ENCODE measurements at regions not wholly inside any gene's neighbourhood (a gene's known extent, or its start where the extent isn't known, plus 50 kb on each side); places are given as distances from the start of the nearest gene placed in this dataset.

DNA sequence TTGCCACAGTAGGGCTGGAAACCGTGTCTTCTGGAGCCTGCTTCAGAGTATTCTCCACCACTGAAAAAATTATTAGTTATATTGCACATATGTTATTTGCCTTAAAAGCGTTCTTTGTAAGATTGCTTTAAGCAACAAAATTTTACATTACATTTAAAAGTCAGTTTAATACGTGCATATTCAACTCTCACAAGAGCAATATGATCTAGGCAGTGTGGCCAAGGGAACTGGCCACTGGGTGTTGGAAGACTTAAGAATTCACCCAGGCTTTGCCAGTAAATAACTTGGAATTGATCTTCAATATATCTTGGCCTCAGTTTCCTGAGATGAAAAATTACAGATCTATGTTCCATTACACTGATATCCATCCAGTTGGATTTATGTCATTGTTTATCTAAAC lies 694.4 kb downstream of the EFNA5 start:
- no peak for DNase-seq

DNA sequence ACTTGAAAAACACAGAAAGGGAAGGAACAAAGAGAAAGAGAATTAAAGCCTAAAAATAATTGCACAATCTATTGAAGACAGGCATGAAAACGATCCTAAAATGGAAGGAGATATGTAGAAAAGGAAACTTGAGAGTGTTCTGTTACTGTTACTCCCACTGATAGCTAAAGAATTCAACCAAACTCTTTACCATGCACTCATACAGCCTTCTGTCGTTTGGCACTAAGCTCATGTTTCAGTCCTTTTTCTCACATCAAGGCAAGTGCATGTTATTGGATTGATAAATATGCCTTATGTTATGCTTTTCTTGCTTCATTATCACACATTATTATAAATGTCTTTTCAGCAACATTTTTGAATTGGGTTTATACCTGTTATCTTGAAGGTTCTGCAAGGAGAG lies 696.5 kb downstream of the EFNA5 start:
- no peak for DNase-seq

DNA sequence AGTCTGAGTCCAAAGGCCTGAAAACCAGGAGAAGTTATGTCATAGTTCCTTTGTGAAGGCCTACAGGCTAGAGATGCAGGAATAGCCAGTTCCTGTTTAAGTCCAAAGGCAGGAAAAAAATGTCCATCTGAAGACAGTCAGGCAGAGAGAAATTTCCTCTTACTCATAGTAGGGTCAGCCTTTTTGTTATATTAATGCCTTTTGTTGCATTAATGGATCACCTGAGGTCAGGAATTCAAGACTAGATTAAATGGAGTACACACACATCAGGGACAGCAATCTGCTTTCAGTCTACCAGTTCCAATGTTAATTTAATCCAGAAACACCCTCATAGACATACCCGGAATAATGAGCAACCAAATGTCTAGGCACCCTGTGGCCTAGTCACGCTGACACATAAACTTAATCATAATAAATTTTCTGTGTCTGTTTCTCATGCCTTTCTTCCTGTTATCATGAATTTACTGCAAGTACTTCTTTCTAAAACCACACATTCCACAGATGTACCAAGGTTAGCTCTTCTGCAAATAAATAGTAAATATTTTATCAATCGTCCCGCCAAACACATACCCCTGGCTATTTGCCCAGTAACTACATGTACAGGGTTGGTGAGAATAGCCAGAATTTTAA lies 703.9 kb downstream of the EFNA5 start:
- DNase-seq = no peak

DNA sequence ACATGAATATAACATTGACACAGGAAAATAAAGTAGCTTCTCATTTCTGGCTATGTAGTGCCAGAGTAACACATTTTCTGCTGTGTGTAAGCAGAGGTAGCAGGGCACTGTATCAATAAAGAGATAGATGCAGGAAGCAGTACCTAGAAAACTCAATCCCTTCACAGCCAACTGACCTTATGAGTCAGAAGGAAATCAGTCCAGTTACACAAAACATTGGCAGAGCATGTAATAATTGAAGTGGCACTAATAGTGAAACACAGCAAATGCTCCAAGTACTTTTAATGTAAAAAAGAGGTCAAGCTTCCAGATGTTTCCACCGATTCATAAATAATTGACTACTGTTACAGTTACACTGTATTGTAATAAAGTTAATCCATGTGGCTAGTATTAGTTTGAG lies 706.6 kb downstream of the EFNA5 start:
- no peak for DNase-seq

DNA sequence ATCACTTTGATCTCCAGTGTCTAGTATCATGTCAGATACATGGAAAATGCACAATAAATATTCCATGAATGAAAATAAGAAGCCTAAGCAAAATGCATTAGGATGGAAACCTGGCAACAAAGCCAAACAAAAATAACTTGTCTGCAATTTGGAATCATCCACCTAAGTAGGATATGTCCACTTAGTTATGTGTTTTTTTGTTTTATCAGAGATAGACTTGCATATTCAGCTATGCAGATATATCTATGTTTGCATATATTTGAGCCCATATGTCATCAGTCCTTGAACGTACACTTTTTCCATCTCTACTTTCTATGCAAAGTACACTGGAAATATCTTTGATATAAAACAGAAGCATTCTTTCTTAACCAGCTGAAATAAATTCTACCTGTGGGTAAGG lies 707.1 kb downstream of the EFNA5 start:
- DNase-seq = no peak

DNA sequence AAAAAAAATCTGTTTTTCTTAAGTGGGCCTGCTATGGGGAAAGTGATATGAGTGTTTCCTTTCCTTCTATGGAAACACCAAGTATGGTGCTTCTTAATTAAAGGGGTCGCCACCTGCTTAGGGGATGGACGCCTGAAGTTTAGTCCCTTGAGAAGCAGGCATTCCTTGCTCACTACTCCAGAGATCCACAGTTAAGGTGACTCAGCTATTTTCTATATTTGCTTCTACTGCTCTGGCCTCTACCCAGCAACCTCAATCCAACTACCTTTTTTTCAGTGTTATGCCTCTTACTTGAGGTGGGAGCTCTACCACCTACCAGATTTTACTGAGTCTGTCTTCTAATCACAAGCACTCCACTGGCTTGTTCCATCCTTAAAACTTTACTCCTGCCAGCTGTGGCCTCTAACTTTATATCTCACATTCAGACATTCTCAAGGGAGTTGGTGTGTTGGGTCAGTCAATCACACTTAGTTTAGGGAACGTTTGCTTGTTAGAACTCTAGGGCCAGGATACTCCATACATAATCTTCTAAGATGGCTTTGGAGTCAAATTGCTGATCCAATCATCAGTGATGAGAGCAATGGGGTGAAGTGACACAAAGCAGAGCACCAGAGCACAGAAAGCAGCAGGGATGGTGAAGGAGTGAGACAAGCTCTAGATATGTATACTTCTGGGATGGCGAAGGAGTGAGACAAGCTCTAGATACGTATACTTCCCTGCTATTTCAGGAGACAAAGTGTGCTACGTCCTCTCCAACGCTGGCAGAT lies 708.1 kb downstream of the EFNA5 start:
- DNase-seq = no peak

DNA sequence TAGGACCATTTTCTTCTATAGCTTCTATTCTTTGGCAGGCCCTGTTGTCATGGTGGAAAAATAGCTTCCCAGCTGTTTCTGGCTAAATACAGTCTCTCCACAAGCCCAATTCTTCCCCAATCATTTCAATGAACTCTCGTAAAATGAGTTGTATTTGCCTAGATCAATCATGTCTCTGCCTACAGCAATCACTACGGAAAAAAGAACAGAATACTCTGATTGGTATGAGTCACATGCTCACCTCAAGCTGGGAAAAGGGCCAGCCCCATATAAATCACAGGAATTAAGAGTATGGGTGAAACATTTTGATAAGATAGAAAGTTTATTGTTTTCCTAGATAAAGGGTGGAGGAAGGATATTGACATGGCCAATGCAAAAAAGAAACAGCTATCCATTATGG lies 711.4 kb downstream of the EFNA5 start:
- DNase-seq = no peak

DNA sequence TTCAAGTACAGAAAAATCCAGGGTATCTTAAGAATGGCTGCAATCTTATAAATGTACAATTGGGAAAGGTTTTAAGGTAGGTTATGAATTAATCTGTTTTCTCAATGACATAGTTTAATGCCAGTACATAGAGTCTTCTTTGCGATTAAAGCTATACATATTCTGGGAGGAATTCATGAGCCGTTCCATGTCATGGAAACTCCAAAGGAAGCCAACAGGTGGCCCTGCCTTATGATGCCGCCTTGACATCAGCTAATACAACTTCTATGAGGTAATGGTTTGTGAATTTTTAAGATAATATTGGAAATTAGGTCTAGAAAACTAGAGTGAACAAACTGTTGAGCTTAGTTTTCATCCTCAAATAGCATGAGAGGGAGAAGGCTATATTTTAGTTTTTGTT lies 713.4 kb downstream of the EFNA5 start:
- no peak for DNase-seq

DNA sequence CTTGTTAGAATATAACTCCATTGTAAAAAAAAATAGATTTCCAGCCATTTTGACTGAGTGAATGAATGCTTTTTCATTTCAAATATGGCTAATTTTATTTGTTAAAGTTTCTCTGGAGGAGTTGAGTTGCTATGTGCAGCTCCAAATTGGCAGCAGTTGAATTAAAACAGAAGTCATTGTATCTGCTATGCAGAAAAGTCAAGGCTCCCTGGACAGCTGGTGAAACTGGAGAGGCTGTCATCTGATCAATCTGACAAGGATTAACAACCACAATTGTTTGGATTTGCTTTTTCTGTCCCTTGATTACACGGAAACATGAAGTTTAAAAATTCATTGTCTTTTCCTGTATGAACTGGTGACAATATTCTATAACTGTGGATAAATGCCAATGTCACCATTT lies 713.9 kb downstream of the EFNA5 start:
- no peak for DNase-seq

DNA sequence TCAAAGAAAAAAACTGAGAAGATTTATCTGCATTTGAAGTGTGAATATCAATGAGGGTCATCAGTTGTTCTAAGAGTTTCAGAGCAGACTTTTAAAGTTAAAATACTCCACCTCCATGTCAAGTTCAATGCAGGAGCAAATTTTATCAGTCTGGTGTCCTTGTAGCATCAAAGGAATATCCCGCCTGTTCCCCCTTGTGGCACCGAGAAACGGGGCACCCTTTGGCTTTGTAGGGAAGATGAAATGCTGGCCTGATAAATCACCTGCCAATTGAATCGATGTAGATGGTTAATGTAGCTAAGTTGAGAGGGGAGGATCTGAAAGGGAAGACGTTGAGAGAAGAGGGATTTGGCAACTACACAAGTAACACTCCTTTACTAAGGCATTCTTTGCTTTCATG lies 714.5 kb downstream of the EFNA5 start:
- no peak for DNase-seq

DNA sequence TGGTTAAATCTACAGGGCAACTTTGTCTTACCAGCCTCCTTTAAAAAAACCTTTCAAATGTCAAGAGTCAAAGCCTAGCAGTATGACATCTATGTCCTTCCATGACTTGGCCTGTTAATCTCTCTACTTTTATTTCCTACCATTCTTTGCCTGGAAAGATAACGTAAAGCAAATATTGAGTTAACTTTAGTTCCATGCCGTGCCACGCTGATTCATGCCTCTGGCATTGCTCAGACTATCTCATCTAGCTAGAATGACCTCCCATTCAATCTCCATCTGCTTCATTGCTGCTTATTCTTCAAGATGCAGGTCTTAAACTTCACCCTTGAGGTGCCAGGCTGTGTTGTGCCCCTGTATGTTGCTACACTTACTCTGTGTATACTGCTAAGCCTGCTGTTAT lies 729.8 kb downstream of the EFNA5 start:
- no peak for DNase-seq

DNA sequence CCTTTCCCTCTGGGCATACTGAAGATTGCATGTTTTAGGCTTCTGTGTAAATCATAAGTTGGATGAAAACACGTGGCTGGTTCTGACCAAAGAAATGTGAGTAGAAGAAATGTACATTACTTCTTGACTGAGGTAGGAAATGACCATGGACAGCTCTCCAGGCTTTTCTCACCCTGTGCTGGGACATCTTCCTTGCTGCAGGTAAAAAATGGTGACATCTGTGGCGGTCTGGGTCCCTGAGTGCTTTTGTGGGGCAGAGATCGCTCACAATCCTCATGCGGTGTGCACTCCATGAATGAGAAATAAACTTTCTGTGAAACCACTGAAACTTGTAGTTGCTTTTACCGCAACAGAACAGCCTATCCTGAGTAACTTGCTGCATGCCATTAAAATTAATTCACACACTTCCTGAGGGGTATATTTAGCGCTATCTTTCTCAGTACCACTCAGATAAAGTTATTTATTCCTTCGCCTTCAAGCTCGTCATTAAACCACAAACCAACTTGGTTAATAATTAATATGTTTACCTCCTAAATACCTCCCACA lies 730.4 kb downstream of the EFNA5 start:
- DNase-seq = no peak

DNA sequence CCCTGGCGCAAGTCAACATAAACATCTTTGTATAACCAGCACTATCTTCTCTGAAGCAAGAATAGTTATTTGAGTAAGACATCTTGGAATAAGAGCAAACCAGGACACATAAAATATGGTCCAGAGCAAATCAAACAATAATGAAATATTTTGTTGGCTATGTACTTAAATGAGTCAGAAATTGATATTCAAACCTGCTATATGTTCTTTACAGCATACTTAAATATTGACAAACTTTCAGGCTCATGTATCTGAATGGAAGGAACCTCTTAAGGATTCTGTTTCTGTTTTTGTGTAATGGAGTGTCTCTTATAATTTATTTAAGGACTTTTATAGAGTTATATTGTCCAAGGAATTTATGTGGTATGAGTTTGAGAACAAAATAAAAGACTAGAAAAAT lies 747.3 kb downstream of the EFNA5 start:
- DNase-seq = no peak

DNA sequence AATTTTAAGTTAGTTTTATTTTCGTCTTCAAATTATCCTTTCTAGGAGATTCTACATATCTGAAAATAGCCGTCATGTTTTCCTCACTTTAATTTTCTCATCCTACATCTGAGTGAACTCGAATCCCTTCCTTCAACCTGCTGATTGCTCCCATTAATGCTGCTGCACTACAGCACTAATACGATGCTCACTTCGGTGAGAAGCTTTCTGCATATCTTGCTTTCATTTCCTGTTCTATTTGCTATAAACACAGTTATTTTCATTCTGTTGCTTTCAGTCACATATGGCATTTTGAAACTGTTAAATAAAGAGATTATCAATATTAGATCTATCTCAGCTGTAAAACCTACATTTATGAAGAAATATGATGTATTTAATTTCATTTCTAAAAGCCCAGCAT lies 749.2 kb downstream of the EFNA5 start:
- no peak for DNase-seq

DNA sequence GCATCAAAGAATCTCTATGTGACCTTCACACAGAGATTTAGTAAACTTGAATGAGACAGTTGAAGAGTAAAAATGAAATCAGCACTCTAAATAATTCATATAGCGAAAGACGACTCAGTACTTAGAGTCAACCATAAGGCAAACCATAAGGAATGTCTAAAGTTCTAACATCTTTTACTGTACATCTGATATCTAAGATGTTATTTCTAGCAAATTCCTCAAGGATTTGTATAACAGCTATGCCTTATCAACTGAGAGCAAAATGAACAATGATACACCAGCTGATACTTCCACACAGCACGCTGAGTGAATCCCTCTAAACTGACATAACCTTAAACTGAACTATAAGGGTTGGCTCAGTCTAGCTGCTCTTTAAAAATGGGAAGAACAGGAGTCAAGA lies 760.3 kb downstream of the EFNA5 start:
- DNase-seq = no peak

DNA sequence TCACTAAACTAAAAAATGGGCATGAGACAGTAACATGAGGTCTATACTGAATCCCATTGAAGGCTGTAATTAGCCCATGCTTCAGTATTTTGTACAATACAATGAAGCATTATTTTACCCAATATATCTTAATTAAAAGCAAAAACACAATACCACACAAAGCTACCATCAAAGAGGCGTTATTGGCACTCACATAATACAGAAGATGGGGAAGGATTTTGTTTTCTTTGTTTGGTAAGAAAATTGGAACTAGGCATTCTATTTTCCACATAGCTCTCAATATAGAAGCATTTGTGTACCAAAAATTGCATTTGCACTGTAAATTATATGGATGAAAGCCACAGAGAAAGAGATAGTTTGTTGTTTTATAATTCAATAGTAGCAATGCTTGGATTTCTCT lies 761.0 kb downstream of the EFNA5 start:
- DNase-seq = no peak

DNA sequence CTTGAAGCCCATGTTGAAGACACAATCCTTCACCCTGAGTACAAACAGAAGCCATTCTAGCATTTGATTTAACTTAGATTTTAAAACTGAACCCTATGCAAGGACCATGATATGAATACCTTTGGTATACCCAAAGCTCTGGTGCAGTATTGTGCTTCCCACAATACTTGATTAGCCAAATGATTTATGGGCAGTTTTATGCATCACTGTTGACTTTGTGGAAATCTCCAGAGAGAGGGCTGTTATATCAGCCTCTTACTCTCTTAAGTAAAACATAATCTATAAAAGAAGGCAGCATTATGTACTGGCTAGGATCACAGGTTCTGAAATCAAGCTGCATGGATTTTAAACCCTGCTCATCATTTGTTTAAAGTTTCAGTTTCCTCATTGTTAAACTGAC lies 762.8 kb downstream of the EFNA5 start:
- no peak for DNase-seq

DNA sequence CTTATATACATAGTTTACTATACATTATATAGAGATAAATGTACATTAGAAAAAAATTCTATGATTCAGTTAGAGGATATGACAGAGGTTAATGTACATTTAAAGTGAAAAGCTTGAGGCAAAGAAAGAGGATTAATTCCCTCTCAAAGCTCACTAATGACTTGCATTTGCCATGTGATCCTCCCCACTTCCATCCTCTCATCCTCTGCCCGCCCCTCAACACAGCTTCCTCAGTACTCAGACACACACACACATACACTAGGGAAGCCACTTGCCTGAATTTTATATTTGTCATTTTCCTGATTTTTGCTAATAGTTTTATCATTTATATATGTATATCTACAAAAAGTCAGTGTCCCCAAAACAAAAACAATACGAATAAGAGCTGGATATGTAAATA lies 764.5 kb downstream of the EFNA5 start:
- DNase-seq = no peak

DNA sequence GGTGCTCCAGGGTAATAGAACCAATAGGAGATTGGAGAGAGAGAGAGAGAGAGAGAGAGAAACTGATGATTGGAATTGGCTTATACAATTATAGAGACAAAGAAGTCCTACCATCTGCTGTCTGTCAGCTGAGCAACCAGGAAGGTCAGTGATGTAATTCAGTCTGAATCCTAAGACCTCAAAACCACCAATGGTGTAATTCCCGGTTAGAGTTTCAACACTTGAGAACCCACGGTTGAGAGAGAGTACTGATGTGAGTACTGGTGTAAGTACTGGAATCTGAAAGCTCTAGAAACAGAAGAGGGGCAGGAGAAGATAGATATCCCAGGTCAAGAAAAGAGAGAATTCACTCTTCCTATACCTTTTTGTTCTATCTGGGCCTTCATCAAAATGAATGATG lies 775.8 kb downstream of the EFNA5 start:
- DNase-seq = no peak

DNA sequence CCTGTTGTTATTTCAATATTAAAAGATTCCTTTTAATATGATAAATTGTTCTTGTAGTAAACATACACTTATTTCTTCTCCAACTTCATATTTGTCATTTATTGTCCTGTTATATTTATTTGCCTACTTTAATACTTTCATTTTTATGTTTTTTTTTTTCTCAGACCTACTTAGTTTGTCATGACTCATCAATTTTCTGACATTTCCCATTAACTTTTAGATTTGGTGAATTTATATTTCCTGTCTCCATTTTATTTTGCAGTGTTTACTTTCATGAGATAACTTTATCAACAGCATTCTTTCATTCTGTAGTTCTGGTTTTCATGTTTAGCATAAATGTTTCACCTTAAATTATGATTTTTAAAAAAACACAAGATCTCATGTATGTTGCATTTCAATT lies 788.7 kb downstream of the EFNA5 start:
- DNase-seq = no peak

DNA sequence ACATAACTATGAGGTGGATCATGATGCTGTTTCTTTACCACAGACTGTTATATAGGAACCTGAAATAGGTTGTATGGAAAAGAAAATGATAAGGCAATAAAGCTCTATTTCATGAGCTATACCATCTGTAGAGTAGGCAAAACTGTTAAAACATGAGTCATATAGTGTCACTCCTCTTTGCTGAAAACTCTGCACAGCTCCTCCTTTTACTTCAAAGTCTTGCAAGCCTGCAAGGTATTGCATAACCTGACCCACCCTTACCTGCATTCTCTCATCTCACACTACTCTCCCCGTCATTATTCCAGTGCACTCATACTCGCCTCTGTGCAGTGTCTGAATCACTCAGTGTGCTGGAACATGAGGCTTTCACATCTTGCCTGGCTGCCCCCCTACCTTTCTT lies 790.1 kb downstream of the EFNA5 start:
- DNase-seq = no peak

DNA sequence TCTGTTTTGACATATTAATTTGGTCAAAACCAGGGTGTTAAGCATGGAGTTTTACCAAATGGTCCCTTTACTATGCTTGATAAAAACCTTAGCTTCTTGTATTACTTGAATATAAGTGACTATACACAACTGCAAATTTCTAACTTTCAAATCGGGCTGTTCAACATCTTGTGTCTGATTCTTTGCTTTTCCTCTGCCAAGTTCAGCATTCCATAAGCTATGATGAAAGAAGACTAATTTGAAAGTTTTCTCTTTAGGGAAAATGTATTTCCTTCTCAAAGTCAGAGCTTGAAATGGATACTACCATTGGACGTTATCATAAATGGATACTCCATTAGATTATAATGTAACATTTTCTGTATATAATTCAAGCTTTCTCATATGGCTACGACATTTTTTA lies 792.9 kb downstream of the EFNA5 start:
- no peak for DNase-seq

DNA sequence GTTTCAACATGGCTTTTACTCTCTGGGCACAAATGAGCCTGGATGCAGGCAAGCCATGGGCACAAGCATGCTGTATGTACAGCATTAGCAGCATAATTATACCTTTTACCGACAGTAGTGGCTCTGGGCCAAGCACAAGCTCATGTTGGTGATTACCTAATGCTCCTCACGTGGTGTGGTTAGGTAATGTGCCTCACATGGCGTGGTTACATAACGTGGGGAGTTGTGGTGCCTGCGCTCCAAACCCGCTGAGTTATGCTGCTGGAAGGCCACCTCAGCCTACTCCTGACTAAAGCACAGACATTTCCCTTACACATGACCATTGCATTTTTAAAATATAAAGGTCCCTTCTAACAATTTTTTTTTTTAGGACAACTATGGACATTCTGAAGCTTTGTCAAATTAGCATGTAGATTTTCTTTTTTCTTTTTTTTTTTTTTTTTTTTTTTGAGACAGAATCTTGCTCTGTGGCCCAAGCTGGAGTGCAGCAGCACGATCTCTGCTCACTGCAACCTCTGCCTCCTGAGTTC lies 794.0 kb downstream of the EFNA5 start:
- no peak for DNase-seq

DNA sequence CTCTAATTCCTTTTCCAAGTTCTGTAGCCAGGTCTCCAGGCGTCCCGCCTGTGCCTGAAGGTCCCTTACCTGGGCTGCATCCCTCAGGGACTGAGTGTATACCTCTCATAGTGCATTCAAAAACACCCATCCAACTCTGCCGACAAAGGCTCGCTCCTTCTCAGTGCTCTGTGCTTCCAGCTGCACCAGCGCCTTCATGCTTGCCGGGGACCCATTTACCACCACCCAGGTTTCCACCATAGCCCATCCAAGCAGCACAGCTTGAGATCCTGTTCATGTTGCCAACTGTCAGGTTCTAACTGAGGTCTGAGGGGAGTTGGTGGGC lies 794.5 kb downstream of the EFNA5 start:
- no peak for DNase-seq
